Sigmoid colon (tissue), 4 donors: ENCODE measurements at regions not wholly inside any gene's neighbourhood (a gene's known extent, or its start where the extent isn't known, plus 50 kb on each side); places are given as distances from the start of the nearest gene placed in this dataset.

Source experiments
- EP300 ChIP-seq, 4 donors: sonication (generic); formaldehyde crosslinking; IDR thresholded peaks; one replicate each; pipeline ENCODE4 v1.6.1; 2017; ENCODE audit warnings: antibody characterized with exemption in 4 of 4
- POLR2A ChIP-seq, 2 donors: fragments of 450-650 bp; IDR thresholded peaks; one replicate each; pipeline ENCODE4 v1.6.1; 2016; ENCODE audit warnings: antibody characterized with exemption in 2 of 2, mild to moderate bottlenecking in 2 of 2, moderate library complexity in 2 of 2
- POLR2AphosphoS5 ChIP-seq, 4 donors: sonication (generic); formaldehyde crosslinking; IDR thresholded peaks; one replicate each; pipeline ENCODE4 v1.6.1; 2017; ENCODE audit warnings: antibody characterized with exemption in 4 of 4
- TF ChIP-seq, protein P1 (sequence below), 4 experiments: fragments of 450-650 bp in 3 of 4; fragments of 200-600 bp in 1 of 4; IDR thresholded peaks; one replicate each; pipeline ENCODE4 v1.5.1; 2016 to 2019; ENCODE audit warnings: antibody characterized with exemption in 4 of 4, mild to moderate bottlenecking in 3 of 4, moderate library complexity in 2 of 4

DNA sequence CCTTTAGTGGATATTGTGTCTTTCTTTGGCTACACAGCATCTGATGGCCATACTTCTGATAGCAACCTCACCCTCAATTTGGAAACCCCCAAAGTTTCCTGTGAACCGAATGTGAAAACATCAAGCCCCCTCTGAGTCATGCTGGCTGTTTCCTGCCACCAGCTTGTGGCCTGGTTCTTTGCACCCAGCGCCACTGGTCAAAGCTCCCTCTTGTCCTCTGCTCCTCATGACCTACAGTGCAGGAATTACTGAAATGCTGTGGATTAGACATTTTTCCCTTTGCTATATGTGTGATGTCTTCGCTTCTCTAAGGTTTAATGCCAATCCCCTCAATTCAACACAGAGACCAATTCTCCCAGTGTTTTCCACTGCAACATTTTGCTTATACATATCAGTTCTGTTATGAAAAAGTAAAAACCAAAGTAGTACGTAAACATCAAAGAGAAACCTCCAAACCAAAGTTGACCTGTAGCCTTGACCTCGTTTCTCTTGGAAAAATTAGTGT lies 224.0 kb upstream of the TENM3 start:
- no peak for TF ChIP-seq POLR2A (IDR thresholded peaks at IDR 0.05)
- TF ChIP-seq, protein P1, sequence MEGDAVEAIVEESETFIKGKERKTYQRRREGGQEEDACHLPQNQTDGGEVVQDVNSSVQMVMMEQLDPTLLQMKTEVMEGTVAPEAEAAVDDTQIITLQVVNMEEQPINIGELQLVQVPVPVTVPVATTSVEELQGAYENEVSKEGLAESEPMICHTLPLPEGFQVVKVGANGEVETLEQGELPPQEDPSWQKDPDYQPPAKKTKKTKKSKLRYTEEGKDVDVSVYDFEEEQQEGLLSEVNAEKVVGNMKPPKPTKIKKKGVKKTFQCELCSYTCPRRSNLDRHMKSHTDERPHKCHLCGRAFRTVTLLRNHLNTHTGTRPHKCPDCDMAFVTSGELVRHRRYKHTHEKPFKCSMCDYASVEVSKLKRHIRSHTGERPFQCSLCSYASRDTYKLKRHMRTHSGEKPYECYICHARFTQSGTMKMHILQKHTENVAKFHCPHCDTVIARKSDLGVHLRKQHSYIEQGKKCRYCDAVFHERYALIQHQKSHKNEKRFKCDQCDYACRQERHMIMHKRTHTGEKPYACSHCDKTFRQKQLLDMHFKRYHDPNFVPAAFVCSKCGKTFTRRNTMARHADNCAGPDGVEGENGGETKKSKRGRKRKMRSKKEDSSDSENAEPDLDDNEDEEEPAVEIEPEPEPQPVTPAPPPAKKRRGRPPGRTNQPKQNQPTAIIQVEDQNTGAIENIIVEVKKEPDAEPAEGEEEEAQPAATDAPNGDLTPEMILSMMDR (IDR thresholded peaks at IDR 0.05), result no peak
- TF ChIP-seq POLR2AphosphoS5 (IDR thresholded peaks at IDR 0.05), result no peak
- TF ChIP-seq EP300 (IDR thresholded peaks at IDR 0.05), result no peak
